ENCODE measurements at regions not wholly inside any gene's neighbourhood (a gene's known extent, or its start where the extent isn't known, plus 50 kb on each side); places are given as distances from the start of the nearest gene placed in this dataset.

DNA sequence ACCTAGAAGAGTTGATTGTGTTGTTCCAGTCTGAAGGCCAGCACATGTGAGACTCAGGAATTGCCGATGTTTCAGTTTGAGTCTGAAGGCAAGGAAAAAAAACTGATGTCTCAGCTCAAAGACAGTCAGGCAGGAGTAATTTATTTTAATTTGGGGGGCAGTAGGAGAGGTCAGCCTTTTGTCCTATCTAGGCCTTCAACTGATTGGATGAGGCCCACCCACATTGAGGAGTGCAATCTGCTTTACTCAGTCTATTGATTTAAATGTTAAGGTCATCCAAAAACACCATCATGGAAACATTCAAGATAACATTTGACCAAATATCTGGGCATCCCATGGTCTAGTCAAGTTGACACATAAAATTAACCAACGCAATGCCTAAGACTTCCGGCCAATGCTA is 288.9 kb downstream of the CDK5RAP2 start:
- no peak for DNase-seq

DNA sequence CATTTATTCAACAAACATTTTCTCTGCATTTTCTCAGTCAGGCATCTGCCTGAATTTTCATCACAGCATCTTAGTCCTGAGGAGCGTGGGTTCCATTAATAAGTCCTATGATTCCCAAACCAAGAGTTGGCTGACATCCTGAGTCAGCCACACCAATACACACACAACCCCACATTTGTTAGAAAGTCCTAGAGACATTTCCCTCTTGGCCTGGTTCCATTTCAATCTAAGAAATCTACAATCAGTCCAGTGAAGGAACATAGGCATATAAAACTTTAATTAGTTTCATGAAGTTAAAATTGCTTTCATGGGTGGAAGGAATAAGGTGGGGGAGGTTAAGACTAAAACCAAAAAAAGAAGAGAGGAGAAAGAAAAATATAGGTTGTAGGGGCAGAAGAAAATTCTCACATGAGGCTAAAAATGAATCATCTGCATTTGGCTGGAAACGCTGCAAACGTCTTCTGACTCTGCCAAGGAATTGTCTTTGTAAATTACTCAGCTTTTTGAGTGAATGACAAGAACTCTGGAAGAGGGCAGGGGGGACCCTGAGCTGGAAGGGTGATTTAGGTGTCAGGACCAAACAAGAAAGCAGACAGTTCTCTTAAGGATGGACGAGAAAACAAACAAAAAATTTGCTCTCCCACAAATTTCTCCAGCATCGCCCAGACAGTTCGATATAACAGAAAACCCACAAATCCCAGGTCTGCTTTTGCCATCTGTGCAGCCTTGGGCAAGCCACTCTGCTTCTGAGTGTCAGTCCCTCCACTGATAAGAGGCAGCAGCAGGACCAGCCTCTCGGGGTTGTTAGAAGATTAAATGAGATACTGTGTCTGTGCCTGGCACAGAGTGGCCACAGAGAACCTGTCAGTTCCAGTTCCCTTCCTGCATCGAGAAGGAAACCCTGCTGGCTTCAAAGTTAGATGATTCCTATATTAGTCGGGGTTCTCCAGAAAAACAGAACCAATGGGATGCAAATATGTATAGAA is 289.7 kb downstream of the CDK5RAP2 start:
- DNase-seq = no peak

DNA sequence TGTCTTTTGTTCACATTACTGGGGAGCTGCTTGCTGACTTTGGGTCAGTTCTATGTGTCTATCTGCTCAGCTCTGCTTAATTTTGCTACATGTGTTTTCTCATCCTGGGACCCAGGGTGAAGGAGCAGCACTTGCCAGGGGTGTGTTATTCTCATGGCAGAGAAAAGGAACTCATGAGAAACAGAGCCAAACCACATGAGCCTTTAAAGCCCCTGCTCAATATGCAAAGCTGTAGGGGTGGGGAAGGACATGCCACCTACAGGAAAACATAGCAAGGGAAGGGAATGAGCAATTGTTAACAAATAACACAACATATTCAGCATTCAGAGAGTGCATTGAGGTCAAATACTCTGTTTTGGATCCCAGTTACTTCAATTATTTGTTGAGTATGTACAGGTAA is 290.9 kb downstream of the CDK5RAP2 start:
- no peak for DNase-seq

DNA sequence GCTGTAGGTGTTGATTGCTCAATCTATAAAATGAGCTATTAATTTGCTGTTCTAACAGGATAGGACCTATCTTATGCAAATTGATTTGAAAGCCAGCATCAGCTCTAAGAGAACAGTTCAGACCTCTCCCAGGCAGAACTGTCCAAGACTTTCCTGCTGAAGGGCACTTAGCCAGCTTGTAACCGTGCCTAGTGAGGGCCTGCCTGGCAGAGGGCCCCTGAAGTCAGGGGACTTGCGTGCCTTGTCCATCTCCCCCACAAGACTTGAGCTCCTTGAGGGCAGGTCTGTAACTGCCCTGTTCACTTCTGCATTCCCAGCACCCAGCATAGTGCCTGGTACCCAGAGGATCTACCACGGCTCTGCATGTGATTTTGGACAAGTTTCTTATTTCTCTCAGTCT is 293.4 kb downstream of the CDK5RAP2 start:
- DNase-seq = no peak

DNA sequence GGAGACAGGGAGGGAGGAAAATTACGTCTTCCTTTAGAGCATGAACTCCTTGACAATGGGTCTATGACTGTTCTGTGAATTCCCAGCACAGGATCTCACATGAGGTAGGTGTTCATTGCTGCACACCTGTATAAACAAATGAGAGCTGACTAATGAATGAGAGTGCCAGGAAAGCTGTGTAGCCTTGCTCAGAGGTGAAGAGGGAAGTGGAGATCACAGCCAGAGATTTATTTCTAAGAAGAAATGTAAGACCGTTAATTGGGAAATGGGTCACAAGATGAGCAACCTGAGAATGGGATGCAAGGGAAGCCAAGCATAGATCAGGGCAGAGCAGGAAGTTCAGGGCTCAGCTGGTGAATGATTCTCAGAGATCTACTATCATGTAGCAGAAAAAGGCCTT is 295.1 kb downstream of the CDK5RAP2 start:
- DNase-seq = no peak

DNA sequence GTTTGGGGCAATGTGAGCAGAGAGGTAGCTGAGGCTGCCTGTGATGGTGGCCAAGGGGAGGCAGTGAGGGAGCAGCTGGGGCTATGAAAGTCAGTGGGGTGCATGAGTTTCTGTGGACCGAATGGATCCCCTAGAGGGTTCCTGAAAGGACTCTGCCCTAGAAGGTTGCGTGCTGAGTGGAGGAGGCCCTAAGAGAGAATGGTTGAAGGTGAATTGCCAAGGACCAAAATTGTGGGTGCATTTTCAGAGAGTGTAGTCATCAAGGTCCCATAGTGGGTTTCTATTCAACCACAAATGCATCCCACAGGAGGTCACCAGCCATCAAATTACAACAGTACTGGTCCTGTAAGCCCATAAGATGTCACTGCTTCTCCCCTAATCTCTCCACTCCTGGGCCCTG is 298.3 kb downstream of the CDK5RAP2 start:
- DNase-seq = no peak

DNA sequence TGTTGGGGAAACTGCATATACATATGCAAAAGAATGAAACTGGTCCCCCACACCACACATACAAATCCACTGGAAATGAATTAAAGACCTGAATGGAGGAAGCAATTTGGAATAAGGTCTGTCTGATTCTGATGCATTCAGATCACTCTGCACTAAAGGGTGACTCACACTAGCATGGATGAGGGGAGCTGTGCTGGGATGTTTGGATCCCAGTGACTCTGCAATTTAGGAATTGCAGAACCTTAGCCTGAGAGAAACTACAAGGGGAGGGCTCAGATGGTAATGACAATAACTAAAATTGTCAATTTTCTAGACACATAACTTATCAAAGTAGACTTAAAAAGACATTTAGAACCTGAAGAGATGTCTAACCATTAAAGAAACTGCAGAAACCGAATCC is 312.0 kb downstream of the CDK5RAP2 start:
- DNase-seq = no peak

DNA sequence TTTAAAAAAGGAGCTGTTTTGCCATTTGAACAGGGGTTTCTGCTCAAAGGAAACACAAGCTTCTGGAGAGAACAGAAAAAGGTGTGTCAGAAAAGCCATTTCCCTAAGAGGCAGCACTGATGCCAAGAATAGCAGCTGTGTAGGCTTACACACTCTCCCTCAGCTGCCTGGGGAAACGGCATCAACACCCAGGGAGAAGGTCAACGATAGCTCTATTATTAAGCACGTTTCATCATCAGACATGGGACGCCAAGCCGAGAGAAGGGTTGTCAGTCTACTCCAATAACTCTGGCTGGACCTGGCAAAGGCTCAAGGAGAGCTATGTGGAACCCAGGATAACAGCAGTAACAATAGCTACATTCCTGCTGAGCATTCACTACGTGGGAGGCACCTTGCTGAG is 314.2 kb downstream of the CDK5RAP2 start:
- no peak for DNase-seq

DNA sequence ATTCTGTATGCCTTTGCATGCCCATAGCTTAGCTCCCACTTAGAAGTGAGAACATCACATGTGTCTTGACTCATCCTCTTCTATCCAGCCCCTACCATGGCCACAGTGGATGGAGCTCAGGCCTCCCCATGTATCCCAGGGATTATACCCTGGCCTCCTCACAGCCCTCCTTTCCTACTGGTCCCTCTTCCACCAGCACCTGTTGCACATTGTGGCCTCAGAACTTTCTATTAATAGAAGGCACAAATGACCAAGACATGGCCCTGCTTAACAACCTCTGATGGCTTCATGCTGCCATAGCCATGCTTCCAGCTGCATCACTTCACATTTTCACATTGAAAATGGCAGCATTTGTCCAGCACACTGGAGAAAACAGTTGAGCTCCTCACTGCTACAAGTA is 315.4 kb downstream of the CDK5RAP2 start:
- DNase-seq = no peak

DNA sequence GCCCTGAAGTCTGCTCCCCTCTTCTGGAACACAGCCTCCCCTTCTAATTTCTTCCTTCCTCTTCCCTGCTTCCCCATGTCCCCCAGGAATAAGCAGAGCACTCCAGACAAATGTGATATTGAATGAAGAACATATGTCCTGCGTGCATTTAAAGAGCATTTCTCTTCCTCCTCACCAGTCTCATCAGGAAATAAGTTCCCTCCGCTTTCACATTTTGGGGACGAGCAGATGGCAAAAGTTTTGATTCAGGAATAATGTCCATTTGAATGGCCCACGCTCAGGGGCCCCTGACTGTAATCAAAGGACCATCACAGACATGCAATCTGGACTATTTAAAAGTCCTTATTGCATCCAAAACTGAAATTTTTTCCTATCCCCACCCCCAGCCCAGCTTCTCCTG is 316.1 kb downstream of the CDK5RAP2 start:
- no peak for DNase-seq

DNA sequence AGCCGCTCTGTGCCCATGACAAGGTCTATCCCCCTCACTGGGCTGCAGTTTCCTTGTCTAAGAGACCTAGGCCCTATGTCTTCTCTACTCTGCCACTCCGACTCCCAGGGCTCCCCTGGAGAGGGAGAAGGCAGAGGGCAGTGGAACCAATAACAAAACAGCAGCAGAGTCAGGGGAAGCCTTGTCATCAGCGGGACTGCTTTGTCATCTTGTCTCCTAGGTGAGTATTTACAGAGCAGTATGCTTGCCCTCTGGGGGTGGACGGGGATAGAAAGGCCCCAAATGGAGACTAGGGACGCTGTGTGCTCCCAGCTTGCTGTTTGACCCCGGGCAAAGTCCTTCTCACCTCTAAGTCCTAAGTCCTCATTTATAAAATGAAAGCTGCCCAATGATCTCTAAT is 318.5 kb downstream of the CDK5RAP2 start:
- no peak for DNase-seq

DNA sequence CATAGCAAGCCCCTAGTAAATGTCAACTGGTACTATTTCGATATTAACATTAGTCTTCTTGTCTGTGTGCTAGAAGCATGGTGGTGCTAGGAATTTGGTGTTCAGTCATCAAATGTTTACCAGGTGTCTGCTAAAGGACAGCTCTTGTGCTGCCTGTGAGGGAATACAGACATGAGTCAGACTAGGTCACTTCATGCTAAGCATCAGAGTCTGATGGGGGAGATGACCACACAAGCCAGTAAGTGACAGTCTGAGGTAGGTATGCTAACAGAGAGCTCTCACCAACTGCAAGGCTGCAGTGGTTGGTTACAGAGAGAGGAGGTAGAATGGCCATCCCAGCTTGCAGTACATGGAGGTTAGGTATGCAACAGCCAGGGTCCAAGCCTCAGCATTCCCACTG is 320.9 kb downstream of the CDK5RAP2 start:
- DNase-seq = no peak

DNA sequence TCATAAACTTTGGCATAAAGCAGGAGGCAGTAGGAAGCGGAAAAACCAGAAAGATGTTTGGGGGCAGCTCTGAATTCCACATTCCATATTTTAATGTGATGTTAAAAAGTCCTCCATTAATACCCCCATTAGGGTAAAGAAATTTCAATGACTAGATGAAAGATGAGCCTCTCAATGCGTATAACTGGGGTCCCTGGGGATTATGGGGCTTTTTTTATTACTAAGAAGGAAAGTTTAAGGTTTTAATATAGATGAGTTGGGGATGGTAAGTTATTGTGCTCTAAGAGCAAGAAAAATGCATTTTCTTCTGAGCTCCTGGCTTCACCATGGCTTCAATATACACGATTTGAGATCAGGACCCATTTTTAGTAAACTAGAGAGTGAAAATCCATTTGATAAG is 321.9 kb downstream of the CDK5RAP2 start:
- DNase-seq = no peak

DNA sequence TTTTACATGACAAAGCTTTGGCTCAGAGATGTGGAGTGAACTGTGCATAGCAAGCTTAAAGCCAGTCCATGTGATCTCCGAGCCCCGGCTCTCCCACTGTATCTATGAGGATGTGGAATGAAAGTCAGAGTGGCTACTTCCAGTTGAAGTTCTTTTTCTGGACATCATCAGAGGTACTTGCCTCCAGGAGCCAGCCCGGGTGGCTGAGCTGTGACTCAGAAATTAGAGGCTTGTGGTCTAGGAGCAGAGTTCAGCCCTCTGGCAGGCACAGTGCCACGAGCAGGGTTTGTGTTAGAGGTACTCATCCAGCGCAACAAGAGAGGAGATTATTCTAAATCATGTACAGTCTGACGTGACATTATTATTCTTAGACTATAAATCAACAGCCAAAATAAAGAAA is 322.5 kb downstream of the CDK5RAP2 start:
- no peak for DNase-seq

DNA sequence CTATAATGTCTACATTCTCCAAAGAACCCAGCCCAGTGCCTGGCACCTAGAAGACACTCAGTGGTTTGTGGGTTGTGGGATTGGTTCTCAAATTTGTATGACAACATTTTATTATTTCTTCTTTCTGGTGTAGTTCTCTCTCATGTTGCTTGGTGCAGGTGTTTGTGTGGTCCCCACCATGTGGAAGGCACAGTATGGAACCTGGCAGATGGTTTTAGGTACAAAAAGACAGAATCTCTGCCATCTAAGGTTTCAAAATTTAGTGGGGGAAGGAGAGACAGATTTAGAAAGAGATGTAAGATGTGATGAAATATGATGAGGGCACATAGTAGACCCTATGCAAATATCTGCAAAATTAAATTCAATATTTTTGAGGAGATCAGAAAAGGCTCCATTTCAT is 323.8 kb downstream of the CDK5RAP2 start:
- DNase-seq = no peak

DNA sequence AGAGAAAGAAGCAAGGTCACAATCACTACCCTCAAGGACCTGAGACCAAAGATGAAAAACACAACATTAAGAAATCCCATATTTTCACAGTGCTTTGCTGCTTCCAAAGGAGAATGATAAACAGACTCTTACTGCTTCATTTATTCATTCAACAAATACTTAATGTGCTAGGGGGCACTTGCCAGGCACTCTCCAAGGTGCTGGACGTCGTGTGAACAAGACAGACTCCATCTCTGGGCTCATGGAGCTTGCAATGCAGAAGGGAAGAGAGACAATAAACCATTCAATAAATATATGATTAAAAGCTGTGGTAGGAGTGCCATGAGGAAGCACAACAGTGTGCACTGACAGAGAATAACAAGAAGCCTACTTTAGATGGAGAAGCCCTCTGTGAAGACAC is 327.7 kb downstream of the CDK5RAP2 start:
- no peak for DNase-seq

DNA sequence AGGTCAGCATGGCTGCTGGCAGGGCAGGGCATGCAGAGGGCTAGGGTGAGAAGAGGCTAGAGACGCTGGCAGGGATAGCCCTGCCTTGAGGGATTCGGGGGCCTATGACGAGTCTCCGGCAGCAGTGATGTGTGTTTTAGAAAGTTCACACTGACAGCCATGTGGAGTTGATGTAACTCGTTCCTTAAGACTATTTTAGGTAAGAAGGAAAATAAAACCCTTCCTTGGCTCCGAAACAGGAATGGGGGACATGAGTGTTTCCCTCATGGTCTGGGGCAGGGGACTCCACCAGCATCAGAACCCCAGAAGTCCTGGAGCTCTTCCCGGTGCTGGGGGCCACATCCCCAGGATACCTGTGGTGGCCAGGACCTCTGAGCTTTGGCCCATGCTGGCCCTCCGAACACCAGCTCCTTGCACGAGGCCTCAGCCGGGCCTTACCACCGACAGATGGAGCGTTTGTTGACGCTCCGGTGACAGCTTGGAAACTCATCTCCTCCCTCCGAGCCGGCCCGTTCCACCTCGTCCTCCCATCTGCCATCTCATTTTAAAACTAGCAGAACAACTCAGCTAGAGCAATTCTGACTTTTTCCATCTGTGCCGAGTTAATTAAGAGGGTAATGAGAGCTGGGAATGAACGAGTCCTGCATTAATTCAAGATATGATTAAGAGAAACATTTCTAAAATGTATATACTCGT is 337.7 kb downstream of the CDK5RAP2 start:
- no peak for DNase-seq

DNA sequence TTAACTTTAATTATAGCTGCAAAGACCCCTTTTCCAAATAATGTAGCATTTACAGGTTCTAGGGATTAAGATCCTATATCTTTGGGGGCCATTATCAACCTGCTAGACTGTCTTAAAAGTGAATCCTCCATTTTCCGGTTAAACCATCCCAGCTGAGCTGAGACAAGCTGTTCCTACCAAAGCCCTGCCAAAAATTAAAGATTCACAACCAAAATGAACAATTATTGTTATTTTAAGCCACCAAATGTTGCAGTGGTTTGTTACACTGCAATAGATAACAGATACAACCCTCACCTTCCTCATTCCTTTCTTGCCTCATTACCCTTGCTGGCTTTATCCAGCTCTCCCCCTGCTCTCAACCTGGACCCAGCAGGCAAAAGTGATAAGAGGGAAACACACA is 343.4 kb downstream of the CDK5RAP2 start:
- DNase-seq = no peak

DNA sequence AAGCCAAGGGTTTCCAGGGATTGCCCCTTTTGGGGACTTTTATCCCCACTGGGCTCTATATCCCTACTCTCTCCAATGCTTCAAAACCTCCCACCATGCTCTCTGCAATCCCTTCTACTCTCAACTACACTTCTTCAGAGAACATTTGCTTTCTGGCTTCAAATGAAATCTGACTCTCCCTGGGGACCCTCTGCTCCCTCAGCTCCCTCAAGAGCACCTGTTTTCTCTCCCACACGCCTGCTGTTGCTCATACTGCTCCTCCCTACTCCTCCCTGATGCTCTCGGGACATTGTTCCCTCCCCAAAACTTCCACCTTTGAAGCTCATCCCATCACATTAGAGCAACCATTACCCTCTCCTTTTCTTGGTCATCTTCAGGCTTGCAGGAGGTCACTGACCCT is 344.9 kb downstream of the CDK5RAP2 start:
- no peak for DNase-seq

DNA sequence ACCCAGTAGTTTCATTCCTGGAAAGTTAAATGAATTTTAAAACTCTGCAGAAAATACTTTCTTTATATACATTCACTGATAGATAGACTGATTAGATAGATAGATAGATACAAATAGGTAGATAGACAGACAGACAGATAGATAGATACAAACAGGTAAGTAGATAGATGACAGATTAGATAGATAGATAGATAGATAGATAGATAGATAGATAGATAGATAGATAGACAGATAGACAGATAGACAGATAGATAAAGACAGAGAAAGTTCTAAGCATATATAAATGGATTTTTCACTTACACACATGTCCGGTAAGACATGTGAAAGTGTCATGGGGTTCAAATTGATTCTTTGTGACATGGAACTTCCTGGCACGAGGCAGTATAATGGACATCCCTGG is 349.7 kb downstream of the CDK5RAP2 start:
- DNase-seq = no peak

DNA sequence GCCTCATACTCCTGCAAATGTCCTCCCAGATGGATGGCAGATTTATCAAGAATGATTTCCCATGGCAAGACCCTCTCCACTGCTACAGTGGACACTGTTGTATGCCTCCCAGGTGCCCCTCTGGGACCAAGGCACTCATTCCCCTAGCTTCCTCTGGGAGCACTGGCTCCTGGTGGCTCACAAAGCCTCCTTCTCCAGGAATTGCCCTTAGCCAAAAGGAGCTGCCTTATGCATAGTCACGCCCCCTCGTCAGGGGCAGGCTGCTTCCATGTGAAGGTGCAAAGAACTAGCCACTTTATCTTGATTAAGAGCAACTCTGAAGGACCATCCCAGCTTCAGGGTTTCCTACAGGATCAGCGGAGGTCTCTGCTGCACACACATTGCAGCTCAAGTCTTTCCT is 358.1 kb downstream of the CDK5RAP2 start:
- DNase-seq = no peak

DNA sequence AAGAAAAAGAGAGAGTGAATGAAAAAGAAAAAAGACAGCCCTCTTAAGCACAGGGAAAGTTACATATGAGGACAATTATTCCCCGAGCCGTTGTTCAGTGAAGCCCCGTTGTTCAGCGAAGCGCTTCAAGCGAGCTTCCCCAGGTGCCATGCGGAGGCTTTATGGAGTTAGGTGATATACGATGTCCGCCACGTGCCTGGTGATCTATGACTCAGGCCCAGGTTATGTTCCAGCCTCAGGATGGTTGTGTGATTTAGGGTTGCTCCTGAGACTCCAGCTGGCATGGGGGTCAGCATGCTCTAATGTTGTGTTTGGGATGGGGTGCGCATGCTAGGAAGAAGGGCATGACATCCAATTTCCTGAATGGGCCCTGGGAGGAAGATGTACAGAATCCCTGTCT is 365.6 kb downstream of the CDK5RAP2 start:
- no peak for DNase-seq

DNA sequence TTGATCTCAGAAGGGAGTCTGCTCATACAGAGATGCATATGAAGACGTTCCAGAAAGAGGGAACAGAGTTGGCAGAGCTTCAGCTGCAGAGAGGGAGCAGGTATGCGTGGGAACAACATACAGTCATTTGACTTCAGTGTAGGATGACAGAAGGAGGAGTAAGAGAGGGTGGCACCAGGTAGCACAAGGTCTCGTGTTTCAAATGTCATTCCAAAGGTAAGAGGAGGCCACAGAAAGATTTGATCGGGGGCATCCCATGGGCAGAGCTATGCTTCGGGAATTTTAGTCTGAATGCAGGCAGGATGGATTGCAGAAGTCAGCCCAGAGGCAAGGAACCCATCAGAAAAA is 367.1 kb downstream of the CDK5RAP2 start:
- DNase-seq = no peak

DNA sequence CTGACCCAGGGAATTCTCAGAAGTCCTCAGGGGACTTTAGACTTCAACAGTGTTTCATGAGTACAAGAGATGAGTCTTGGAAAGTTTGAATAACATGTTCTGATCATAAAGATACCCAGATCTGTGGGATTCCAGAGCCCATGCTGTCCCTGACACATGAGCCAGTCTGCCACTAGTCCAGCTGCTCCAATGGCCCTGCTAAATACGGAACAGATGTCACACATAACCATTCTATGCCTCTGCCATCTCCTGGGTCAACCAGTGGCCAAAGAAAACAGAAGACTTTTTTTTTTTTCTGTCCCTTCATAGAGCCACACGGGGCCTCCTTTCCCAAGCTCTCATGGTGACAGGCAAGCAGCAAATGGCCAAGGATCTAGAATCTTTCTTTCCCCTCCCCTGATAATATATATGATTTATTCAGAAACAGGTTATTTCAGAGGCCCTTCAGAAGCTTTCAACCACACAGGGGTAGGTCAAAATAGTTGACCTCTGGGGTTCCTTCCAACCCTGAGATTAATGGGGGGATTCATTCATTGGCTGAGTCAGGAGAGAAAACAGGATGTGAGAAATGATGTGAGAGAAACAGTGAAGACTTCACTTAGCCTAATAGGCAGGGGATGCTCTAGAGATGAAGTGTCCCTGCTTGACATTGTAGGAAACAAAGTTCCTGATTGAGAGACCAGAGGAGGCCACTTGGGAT is 367.7 kb downstream of the CDK5RAP2 start:
- DNase-seq = no peak

Measured in MV-4-11 (cell line).